Sigmoid colon (tissue), 3 donors: ENCODE measurements at regions not wholly inside any gene's neighbourhood (a gene's known extent, or its start where the extent isn't known, plus 50 kb on each side); places are given as distances from the start of the nearest gene placed in this dataset.

Experiments used
- CTCF ChIP-seq, 4 experiments: fragments of 450-650 bp in 3 of 4; fragments of 200-600 bp in 1 of 4; IDR thresholded peaks; one replicate each; pipeline ENCODE4 v1.5.1; 2016 to 2019; ENCODE audit warnings: antibody characterized with exemption in 4 of 4, mild to moderate bottlenecking in 3 of 4, moderate library complexity in 2 of 4
- POLR2A ChIP-seq, 2 donors: fragments of 450-650 bp; IDR thresholded peaks; one replicate each; pipeline ENCODE4 v1.6.1; 2016; ENCODE audit warnings: antibody characterized with exemption in 2 of 2, mild to moderate bottlenecking in 2 of 2, moderate library complexity in 2 of 2

GRCh38 chr12:58645946-58646345 lies 274.4 kb downstream of the LRIG3 start:
- TF ChIP-seq CTCF (IDR thresholded peaks at IDR 0.05) (no peak), POLR2A (IDR thresholded peaks at IDR 0.05) (no peak)
